Keratinocyte (primary cell): ENCODE measurements at regions not wholly inside any gene's neighbourhood (a gene's known extent, or its start where the extent isn't known, plus 50 kb on each side); places are given as distances from the start of the nearest gene placed in this dataset.

Experiments
- DNase-seq: peaks from one replicate; pipeline ENCODE4 v3.0.0-alpha.2; 2011; ENCODE audit warnings: low read depth, missing footprints, low spot score
- FAIRE-seq: peaks from 2 replicates; lab custom pipeline; 2011; peaks lifted over from hg19 to GRCh38; lab: Jason Lieb, UNC
- H2AFZ ChIP-seq: 2 replicates; pipeline ENCODE4 v1.6.0; 2012; ENCODE audit warnings: low read length, control low read depth, inconsistent platforms; ENCODE audit not compliant: control insufficient read depth
- H3K27ac ChIP-seq: 2 replicates; pipeline ENCODE4 v1.5.1; 2011; ENCODE audit warnings: low read length; ENCODE audit not compliant: control insufficient read depth, insufficient read depth
- H3K27me3 ChIP-seq: 3 replicates; pipeline ENCODE4 v1.6.0; 2011; ENCODE audit warnings: low read length; ENCODE audit not compliant: control insufficient read depth, insufficient read depth; ENCODE audit errors: extremely low read depth
- H3K36me3 ChIP-seq, 2 experiments: 2 replicates in 1 of 2; 3 replicates in 1 of 2; pipeline ENCODE4 v1.5.1; 2011; ENCODE audit warnings: low read length in 2 of 2, mild to moderate bottlenecking in 1 of 2; ENCODE audit not compliant: control insufficient read depth in 2 of 2, insufficient read depth in 2 of 2; ENCODE audit errors: extremely low read depth in 1 of 2
- H3K4me1 ChIP-seq: 3 replicates; pipeline ENCODE4 v1.5.1; 2011; ENCODE audit warnings: low read length; ENCODE audit not compliant: control insufficient read depth, insufficient read depth; ENCODE audit errors: extremely low read depth
- H3K4me2 ChIP-seq: 3 replicates; pipeline ENCODE4 v1.6.0; 2011; ENCODE audit warnings: low read depth, low read length; ENCODE audit not compliant: control insufficient read depth, insufficient read depth; ENCODE audit errors: extremely low read depth
- H3K4me3 ChIP-seq, 3 experiments: fragments of 200-600 bp in 1 of 3; sonication (generic) in 1 of 3; 2 replicates in 2 of 3; 3 replicates in 1 of 3; pipeline ENCODE4 v1.5.1; 2011 to 2016; ENCODE audit warnings: low read length in 3 of 3, mild to moderate bottlenecking in 3 of 3, control low read depth in 2 of 3, inconsistent platforms in 1 of 3, low read depth in 1 of 3, mixed read lengths in 1 of 3, mixed run types in 1 of 3, moderate library complexity in 1 of 3; ENCODE audit not compliant: control insufficient read depth in 2 of 3, insufficient read depth in 2 of 3; ENCODE audit errors: extremely low read depth in 1 of 3
- H3K79me2 ChIP-seq: 2 replicates; pipeline ENCODE4 v1.6.0; 2012; ENCODE audit warnings: low read length; ENCODE audit not compliant: control insufficient read depth, insufficient read depth
- H3K9ac ChIP-seq: 3 replicates; pipeline ENCODE4 v1.6.0; 2011; ENCODE audit warnings: low read length; ENCODE audit not compliant: control insufficient read depth, insufficient read depth; ENCODE audit errors: extremely low read depth
- H3K9me1 ChIP-seq: 3 replicates; pipeline ENCODE4 v1.6.0; 2011; ENCODE audit warnings: low read length; ENCODE audit not compliant: control insufficient read depth, insufficient read depth; ENCODE audit errors: extremely low read depth
- H3K9me3 ChIP-seq: 2 replicates; pipeline ENCODE4 v1.5.1; 2012; ENCODE audit warnings: low read depth, low read length; ENCODE audit not compliant: control insufficient read depth
- H4K20me1 ChIP-seq: 3 replicates; pipeline ENCODE4 v1.6.0; 2011; ENCODE audit warnings: low read length; ENCODE audit not compliant: control insufficient read depth, insufficient read depth; ENCODE audit errors: extremely low read depth
- CTCF ChIP-seq, 3 experiments: IDR thresholded peaks in 1 of 3; conservative IDR thresholded peaks in 1 of 3; optimal IDR thresholded peaks in 1 of 3; 2 replicates in 2 of 3; 3 replicates in 1 of 3; pipeline versions ENCODE3 to v1.5.1; 2011; ENCODE audit warnings: low read length in 3 of 3, mild to moderate bottlenecking in 3 of 3, moderate library complexity in 2 of 3, control low read depth in 1 of 3, inconsistent platforms in 1 of 3; ENCODE audit not compliant: insufficient read depth in 2 of 3; ENCODE audit errors: extremely low read depth in 1 of 3
- EZH2 ChIP-seq: IDR thresholded peaks from one replicate; pipeline ENCODE4 v1.6.1; 2012; ENCODE audit warnings: inconsistent platforms, mild to moderate bottlenecking, low read length, moderate library complexity
- dilution Hi-C: fragments of 300-500 bp; cut with MboI; formaldehyde crosslinking; loops from one replicate; pipeline ENCODE4 v1.7.0; 2020; ENCODE audit warnings: low sequenced_read_pairs; ENCODE audit not compliant: extremely low pct_ligation_motif_present

- Histone ChIP-seq H3K27ac (no peak overlapping the region), H4K20me1 (no peaks in the 10 kb centered on the region), H3K79me2 (peaks cover 5% of the 10 kb centered on the region), H3K9ac (no peak overlapping the region), H3K4me1 (peaks cover 17% of the 10 kb centered on the region), H3K9me3 (no peaks in the 10 kb centered on the region), H3K4me2 (no peak overlapping the region), H3K4me3 (no peak overlapping the region), H3K27me3 (no peaks in the 10 kb centered on the region), H3K9me1 (no peaks in the 10 kb centered on the region), H2AFZ (no peak overlapping the region), H3K36me3 (peaks cover 0 to 12% of the 10 kb centered on the region in 2 experiments)
- FAIRE-seq (no peak), DNase-seq (no peak)
- TF ChIP-seq CTCF (optimal IDR thresholded peaks at IDR 0.05 in 1 of 3, IDR thresholded peaks at IDR 0.05 in 1 of 3, conservative IDR thresholded peaks at IDR 0.05 in 1 of 3; ENCODE audit: extremely low read depth in 1 of 3, insufficient read depth in 2 of 3, low read length in 3 of 3) (no peak), EZH2 (no peak)
- dilution Hi-C loops, result no loop called here
Measured at GRCh38 chr14:71589609-71590008, 342.6 kb upstream of the RGS6 start.

GRCh38 chr14:71590131-71590530 is 342.1 kb upstream of the RGS6 start:
- no peak overlapping the region for H3K9ac ChIP-seq
- no peaks in the 10 kb centered on the region for H3K27me3 ChIP-seq
- H3K79me2 ChIP-seq, result peaks cover 5% of the 10 kb centered on the region
- TF ChIP-seq CTCF (optimal IDR thresholded peaks at IDR 0.05 in 1 of 3, IDR thresholded peaks at IDR 0.05 in 1 of 3, conservative IDR thresholded peaks at IDR 0.05 in 1 of 3; ENCODE audit: extremely low read depth in 1 of 3, insufficient read depth in 2 of 3, low read length in 3 of 3) (no peak), EZH2 (no peak)
- no peak overlapping the region for H3K4me2 ChIP-seq
- no peaks in the 10 kb centered on the region for H3K9me3 ChIP-seq
- no peak overlapping the region for H3K4me3 ChIP-seq
- H3K27ac ChIP-seq, result no peak overlapping the region
- peaks cover 17% of the 10 kb centered on the region for H3K4me1 ChIP-seq
- no peak overlapping the region for H2AFZ ChIP-seq
- no peaks in the 10 kb centered on the region for H4K20me1 ChIP-seq
- H3K9me1 ChIP-seq, result no peaks in the 10 kb centered on the region
- H3K36me3 ChIP-seq, result peaks cover 0 to 12% of the 10 kb centered on the region in 2 experiments
- no peak for FAIRE-seq
- dilution Hi-C loops, result no loop called here
- no peak for DNase-seq
